HG03457 (cell line): ENCODE measurements at regions not wholly inside any gene's neighbourhood (a gene's known extent, or its start where the extent isn't known, plus 50 kb on each side); places are given as distances from the start of the nearest gene placed in this dataset.

Experiments
- ATAC-seq: cut with Tn5 transposase; IDR thresholded peaks from one replicate; pipeline ENCODE4 v1.9.1; 2021; ENCODE audit warnings: moderate number of reproducible peaks; ENCODE audit not compliant: unreplicated experiment

DNA sequence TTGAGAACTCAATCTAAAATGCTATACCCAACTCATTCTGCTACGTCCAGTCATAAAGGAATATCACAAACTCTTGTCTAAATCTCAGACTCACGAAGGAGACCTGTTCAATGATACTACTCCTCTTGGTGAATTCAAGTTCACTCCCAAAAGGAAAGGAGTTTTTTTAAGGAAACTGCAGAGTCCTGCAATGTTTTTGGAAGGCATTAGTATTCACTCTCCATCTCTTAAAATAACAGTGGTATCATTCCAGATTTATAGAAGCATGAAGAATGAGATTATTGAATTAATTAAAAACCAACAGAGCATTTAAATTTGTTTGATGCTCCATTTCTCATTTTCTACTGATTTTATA, 73.4 kb downstream of the FOXD1 start:
- ATAC-seq: no peak

DNA sequence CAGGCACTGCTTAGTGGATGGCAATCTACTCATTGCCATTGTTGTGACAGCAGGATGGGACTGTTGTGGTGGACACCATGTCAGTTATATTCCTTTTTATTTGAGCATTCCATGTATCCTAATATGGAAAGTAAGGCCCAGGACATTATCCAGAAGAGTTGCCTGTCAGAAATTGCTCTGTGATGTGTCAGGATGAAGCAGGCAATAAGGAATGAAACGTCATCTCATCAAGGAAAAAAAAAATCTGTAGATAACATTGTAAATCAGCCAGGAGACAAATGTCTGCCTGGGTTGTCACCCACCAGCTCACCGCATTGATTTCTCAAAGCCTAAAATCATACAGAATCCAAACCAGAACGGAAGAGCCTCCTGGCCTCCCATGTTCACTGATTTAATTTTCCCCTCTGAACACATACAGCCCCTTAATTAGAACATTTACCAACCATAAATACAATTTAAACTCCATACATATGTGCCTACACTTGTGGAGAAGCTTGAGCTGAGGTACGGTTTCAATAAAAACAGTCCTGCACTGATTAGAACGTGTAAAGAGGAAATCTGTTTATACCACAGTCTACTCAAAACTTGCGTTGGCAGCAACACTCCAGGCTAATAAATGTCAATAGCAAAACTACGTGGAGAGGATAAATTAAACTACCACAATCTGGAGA, 73.9 kb downstream of the FOXD1 start:
- no peak for ATAC-seq

DNA sequence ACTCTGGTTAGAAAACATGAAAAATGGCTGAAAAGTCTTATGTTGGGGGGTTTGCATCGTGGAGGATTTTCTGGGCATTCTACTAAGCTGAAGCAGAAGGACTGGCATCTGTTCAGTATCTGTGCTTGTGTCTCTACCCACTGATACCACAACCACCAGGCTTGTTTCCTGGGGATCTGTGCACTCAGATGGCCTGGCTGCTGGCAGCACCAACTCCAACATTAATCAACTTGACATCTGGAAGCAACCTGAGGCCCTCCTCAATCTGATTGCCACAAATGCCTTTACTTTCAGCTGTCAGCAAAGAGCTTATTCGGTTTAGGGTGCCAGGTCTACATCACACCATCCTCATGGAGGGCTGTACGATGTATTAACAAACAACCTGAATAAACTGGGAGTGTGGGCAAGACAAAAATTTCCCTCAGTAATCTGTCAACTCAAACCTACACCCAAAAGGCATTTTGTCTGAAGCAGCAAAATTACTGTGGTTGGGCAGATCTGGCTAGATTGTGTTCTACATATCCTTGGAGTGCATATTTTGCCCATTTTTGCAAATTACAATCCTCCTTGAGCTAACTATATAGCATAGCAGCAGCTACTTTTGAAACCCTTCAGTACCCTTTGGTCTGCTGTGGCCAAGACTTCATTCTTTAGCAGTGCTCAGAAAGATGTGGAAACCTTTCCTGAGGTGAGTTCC, 74.6 kb downstream of the FOXD1 start:
- no peak for ATAC-seq

DNA sequence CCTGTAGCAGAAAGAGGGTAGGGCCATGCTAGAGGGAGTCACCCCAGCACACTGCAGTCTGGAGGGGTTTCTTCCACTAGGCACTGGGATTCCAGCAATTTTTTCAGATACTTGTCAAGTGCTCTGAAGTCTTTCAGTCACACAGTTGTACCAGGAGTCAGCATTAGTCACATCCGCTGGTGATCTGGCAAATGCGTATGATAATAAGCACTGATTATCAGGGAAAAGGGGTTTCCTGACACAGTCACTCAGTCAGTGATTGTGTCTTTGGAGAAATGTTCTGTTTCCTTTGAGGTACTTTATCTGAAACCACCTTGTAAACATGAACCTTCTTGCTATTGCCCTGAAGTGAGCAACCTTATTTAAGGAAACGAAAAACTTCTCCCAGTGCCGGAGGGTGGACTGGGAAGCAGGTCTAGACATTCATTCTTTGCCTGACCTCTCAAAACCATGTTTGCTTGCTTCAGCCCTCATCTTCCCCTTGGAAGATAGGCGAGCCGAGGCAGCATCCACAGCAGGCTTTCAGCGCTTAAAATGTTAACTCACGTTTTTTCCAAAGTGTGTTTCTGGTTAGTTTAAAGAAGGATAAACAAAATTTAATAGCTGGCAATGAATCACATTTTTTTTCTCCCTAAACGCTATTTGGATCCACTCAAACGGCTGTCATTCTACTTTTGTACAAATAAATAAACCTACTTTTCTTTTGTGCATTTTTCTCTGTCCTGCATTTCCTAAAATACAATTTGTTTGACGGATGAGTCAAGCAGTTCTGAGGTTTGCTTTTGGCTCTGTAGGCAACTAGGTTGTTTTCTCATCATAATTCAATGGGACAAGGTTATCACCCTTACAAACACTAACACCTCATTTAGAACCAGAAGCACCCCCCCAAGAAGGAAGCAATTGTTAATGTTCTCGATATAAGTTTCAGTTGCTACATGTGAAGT, 77.7 kb downstream of the FOXD1 start:
- no peak for ATAC-seq

DNA sequence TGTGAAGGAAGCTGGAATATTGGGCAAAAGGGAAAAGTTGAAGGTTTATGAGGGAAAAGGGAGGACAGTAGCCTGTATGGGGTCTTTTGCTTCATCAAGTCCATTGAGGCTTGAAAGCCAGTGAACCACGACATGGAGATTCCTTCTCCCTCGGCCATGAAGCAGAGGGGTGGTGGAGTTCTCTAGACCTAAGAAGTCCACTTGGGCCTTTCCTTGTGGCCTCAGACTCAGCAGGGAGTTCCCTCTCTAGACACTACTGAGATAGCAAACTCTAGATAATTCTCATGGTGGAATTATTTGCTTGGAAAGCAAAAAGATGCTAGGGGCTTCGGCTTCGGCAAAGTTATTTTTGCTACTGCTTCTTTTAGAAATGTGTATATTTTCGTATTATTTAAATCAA, 78.5 kb downstream of the FOXD1 start:
- ATAC-seq: no peak

DNA sequence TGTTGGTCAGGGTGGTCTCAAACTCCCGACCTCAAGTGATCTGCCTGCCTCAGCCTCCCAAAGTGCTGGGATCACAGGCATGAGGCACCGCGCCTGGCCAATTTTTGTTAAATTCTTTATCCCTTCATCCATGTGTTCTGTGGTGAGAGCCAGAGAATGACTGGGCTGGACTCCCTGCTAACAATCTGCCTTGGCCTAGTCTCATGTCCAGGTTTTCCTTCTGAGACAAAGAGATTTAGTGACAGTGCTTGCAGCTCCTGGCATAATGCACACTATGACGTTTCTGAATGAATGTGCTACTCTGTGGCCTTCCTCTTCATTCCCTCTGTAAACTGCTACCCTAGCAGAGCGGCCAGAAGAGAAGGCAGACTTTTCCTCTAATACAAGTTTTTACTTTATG, 79.3 kb downstream of the FOXD1 start:
- ATAC-seq: no peak

DNA sequence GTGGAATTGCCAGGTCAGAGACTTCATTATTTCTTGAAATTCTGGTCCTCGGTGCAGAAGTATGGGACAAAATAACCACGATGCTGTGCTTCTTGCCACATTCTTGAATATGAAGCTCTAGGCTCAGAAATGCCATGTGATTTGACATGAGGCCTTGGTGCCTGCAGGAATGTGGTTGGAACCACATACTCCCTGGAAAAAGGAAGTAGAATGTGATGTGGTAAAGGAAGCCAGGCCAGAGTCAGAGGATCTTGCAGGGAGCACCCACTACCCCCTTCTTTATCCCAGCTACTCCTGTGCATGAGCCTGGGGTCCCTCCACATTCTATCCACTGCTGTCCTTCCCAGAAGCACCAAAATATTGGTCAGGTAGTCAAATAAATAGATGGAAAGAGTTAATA, 80.9 kb downstream of the FOXD1 start:
- no peak for ATAC-seq

DNA sequence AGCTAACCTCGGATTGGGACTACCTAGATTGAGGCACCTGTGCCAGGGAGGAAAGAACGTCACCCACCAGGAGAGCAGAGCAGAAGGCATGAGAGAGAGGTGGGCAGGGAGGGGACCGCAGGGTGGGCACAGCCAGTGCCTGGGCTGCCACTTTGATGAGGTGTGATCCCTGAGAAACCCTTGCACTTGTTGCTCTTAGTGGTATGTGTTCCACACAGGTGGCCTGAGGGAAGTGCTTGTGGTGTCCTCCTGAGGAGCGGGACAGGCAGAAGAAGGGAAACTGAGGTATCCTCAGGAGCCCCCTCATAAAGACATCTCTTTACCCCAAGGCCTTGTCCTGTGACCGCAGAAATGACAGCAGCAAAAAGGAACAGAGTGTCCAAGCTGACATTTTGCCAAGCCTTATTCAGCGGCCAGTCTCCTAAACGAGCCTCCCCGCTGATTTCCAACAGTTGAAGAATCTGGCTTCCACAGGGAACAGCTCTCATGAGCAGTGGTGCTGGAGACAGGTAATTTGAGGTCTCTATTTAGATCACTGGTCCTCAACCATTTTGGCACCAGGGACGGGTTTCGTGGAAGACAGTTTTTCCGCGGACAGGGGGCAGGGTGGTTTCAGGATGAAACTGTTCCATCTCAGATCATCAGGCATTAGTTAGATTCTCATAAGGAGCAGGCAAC, 82.4 kb downstream of the FOXD1 start:
- ATAC-seq: no peak

DNA sequence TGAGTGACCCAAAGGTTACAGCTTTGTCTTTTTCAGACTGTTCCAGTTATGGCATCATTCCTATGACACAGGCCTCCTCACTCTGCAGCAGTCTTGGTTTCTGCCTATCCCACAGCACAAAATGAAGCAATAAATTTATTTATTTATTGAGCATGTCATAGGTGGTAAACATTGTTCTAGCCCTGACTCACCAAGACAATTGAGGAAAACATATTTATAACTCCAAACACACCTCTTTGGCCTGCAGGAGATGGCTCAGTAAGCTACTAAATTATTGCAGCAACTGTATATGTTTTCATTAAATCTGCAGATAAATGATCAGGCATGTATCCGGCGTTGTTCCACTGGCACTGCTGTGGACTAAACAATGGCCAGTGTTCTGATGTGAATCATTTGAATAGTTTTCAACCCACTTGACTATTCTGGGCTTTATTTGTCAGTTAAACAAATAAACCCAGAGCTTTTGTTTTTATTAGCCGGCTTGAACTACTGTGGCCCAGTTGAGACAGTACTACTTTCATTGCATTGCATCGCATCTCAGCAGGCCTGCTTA, 83.2 kb downstream of the FOXD1 start:
- ATAC-seq: no peak

DNA sequence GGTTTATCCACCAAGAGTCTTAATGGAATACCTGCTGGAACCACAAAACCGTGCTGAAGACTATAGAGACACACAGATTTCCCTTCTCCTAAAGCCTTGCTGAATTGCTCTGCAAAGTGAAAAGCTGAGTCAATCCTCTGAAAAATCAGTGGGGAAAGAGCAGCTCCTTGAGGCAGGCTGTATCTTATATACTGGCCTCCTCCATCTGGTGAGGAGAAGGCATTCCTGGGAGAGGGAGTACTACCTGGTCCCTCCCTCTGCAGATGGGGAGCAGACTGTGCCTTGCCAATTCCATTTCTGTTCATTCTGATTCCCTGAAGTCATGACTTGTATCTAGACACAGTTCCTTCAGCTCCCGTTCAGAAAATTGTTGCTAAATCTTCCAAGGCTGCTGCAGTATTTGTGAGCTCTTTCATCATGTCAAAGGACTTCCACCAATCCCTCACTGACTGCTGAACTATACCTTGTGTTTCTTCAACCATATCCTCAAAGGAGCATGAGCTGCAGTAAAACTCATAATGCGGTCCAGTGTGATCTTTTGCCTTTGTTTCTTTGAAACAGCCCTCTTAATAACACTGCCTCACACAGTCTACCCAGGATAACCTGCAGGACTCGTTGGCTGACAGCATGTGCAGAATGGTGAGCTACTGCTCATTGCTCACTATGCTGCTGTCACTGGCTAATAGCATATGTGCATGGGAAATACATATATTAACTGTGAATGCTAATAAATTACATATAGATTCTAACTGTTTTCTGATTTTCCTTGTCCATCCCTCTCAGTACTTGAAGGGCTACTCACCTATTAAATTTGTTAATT, 84.5 kb downstream of the FOXD1 start:
- ATAC-seq: no peak

DNA sequence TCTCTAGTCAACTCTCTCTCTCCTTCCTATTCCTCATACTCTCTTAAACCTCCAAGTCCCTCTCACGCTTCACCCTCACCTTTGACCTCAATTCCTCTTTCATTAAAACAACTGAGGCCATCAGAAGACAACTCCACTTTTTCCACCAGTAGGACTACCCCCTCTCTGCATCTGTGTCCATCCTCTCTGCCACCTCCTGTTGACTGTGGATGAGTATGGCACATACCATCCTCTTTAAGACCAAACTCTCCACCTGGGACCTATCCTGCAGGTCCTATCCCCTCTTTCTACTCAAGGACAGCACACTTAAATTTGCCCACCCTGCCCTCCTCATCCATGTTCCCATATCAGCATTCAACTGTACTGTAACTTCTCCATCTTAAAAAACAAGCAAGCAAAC, 89.2 kb downstream of the FOXD1 start:
- no peak for ATAC-seq

DNA sequence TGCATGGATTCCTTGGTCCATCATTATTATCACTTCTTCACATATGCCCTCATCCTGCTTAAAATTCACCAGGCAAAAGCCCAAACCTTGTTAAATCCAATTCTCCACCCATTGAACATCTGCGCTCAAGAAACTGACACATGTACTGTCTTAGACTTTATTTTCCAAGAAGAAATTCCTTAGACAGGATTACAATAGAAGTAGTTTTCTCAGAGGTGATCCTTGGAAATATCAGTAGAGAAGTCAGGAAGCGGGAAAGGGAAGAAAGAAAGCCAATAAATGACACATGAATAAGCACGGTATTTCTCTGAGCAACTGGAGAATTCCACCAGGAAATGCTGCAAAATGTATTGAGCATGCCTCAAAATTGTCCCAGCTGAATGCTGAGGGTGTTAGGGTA, 90.2 kb downstream of the FOXD1 start:
- ATAC-seq: no peak

DNA sequence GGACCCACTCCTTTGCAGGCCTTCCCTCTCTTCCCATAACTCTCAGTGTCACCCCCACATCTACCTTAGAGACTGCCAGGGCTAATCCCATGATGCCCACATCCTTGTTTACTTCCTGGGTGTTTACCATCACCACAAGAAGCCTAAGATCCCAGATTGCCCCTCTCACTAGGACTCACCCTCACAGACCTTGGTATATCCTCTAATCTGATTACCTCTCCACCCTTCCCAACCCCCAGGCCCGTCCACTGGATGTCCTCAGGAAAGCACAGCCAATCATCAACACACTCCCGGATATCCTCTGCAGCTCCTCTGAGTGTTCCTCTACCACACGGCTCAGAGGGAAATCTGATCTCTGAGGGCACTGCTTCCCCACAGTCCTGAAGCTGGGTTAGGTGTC, 91.0 kb downstream of the FOXD1 start:
- ATAC-seq: no peak

DNA sequence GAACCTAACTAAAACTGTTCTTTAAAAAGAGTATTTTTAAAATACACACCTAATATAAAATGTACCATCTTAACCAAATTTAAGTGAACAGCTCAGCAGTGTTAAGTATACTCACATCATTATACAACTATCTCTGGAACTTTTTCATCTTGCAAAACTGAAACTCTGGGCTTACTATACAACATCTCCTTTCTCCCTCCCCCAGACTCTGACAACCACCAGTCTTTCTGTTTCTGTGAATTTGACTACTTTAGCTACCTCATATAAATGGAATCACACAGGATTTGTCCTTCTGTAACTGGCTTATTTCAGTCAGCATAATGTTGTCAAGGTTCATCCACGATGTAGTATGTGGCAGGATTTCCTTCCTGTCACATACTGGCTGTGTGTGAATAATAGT, 93.5 kb downstream of the FOXD1 start:
- no peak for ATAC-seq

DNA sequence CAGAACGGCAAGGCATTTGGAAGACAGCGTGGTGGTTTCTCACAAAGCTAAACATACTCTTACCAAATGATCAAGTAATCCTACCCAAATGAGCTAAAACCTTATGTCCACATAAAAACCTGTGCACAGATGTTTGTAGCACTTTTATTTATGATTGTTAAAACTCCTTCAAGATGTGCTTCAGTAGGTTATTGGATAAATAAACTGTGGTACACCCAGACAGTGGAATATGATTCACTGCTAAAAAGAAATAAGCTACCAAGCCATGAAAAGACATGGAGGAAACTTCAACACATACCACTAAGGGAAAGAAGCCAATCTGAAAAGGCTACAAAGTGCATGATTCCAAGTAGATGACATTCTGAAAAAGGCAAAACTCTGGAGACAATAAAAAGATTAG, 94.2 kb downstream of the FOXD1 start:
- no peak for ATAC-seq

DNA sequence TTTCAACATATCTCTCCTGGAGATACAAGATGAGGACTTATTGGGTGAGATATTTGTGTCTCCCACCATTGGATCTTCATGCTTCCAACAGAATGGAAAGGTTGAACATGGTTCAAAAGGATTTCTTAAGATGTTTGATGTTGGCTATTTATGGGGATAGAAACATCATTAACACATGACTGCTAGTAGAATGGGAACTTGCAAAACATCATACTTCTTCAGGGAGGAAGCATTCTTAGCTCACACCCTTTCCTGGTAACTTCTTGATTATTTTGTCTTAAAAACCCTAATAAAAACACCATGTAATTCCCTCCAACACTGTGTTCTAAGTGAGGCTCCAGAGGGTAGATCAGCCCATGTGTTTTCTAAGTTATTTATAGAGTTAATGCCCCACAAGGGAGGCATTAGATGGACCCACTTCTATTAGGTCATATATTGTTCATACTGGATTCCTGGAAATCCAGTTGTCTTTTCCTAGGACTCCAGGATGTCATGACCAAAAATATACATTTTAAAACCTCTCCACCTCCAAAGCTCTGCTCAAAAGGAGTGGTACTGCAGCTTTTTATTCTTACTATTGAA, 95.8 kb downstream of the FOXD1 start:
- no peak for ATAC-seq

DNA sequence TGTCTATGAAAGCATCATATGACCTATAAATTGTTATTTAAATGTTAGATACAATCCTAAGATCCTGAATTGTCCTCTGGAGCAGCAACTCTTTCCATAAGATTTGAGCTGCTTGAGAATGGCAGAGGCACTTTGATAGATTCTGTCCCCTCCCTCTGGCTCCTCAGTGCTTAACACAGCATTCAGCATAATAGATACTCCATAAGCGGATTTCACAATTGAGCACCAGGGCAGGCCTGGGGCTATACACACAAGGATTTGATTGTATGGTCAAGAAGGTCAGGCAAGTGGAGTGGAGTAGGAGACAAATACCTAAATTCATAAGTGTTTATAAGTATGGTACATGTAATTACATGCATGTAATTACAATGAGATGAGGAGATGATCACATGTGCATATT, 96.3 kb downstream of the FOXD1 start:
- ATAC-seq: no peak

DNA sequence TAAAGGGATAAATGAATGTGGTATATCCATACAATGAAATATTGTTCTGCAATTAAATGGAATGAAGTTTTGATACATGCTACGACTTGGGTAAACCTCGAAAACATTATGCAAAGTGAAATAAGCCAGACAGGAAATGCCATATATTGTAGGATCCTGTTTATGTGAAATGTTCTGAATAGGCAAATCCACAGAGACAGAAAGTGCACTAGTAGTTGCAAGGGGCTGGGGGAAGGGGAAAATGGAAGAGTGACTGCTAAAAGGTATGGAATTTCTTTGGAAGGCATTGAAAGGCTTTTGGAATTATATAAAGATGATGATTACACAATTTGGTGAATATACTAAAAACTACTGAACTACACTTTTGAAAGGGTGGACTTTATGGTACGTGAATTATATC, 97.0 kb downstream of the FOXD1 start:
- ATAC-seq: no peak

DNA sequence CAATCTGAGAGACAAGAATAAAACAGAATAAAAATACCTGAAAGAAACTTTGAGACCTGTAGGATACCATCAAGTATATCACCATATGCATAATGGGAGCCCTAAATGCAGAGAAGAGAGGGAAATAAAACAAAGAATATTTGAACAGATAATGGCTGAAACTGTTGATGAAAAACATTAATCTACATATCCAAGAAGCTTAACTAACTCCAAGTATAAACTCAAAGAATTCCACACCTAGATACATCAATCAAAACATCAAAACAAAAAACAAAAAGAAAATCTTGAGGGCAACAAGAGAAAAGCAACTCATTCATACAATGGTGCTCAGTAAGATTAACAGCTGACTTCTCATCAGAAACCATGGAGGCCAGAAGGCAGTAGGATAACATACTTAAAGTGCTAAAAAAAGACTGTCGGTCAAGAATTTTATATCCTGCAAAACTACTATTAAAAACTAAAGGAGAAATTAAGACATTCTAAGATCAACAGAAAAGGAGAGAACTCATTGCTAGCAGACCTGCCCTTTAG, 101.6 kb downstream of the FOXD1 start:
- no peak for ATAC-seq

DNA sequence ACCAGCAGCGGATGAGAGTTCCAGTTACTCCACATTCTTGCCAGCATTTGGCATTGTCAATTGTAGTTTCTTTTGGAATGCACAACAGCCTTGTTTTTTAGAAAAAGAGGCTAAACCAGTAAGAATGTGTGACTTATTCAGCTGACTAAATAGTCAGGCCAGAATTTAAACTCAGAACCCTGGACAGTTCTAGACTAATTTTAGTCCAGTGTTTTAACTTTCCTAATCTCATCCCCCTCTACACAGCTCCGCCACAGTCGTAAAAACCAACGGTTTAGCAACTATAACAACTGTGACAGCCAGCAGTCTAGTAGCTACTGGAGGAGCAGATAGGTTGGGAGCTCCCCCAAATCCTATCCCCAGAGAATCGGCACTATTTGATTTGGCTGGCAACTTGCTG, 103.7 kb downstream of the FOXD1 start:
- ATAC-seq: no peak
